Activated T-cell treated with anti-CD3 and anti-CD28 coated beads, Interleukin-2, amount 50 U/mL, for 72 hours (primary cell): ENCODE measurements at regions not wholly inside any gene's neighbourhood (a gene's known extent, or its start where the extent isn't known, plus 50 kb on each side); places are given as distances from the start of the nearest gene placed in this dataset.
"Not testable (repeated sequence)": the region's sequence is repeated elsewhere in the genome, so short reads cannot be mapped to it uniquely, and the experiment has no call there.

ENCODE experiments used
- ATAC-seq, 2 donors: fragments of 150-1000 bp; cut with Tn5 transposase; replicated peaks in 1 of 2; 2 replicates each; pipeline ENCODE4 v1.10.0; 2021; ENCODE audit warnings: moderate library complexity in 2 of 2, mild to moderate bottlenecking in 1 of 2
- DNase-seq, 2 donors: peaks; one replicate each; pipeline ENCODE4 v3.0.0; 2021 to 2022; ENCODE audit warnings: mixed read lengths in 1 of 2
- H3K27ac Mint-ChIP-seq: one replicate; pipeline ENCODE4 v1.8.0; 2022; ENCODE audit warnings: mild to moderate bottlenecking, moderate library complexity, mixed read lengths
- H3K27me3 Mint-ChIP-seq: one replicate; pipeline ENCODE4 v1.8.0; 2022; ENCODE audit warnings: low read depth, mixed read lengths
- H3K36me3 Mint-ChIP-seq, 2 donors: one replicate each; pipeline ENCODE4 v1.8.0; 2022; ENCODE audit warnings: mixed read lengths in 2 of 2, mild to moderate bottlenecking in 1 of 2; ENCODE audit not compliant: insufficient read depth in 2 of 2
- H3K4me1 Mint-ChIP-seq: one replicate; pipeline ENCODE4 v1.8.0; 2022; ENCODE audit warnings: low read depth, mixed read lengths
- H3K4me3 Mint-ChIP-seq, 2 donors: one replicate each; pipeline ENCODE4 v1.8.0; 2022; ENCODE audit warnings: mild to moderate bottlenecking in 2 of 2, mixed read lengths in 2 of 2, moderate library complexity in 2 of 2
- H3K9me3 Mint-ChIP-seq, 2 donors: one replicate each; pipeline ENCODE4 v1.8.0; 2022; ENCODE audit warnings: mixed read lengths in 2 of 2

- H3K36me3 Mint-ChIP-seq, H3K27ac Mint-ChIP-seq, H3K9me3 Mint-ChIP-seq, H3K4me3 Mint-ChIP-seq, ATAC-seq, DNase-seq, H3K4me1 Mint-ChIP-seq: not testable (repeated sequence)
- H3K27me3 Mint-ChIP-seq, result peaks cover 12% of the 10 kb centered on the region
These were observed 83.0 kb upstream of the CDCA7L start for GRCh38 chr7:22028656-22029055.

GRCh38 chr7:22027475-22027874 lies 81.8 kb upstream of the CDCA7L start:
- no peak overlapping the region for H3K4me3 Mint-ChIP-seq
- H3K9me3 Mint-ChIP-seq, result no peaks in the 10 kb centered on the region
- peaks cover 12% of the 10 kb centered on the region for H3K27me3 Mint-ChIP-seq
- no peaks in the 10 kb centered on the region for H3K4me1 Mint-ChIP-seq
- H3K36me3 Mint-ChIP-seq, result no peaks in the 10 kb centered on the region
- no peak for DNase-seq
- H3K27ac Mint-ChIP-seq, result no peak overlapping the region
- ATAC-seq, result no peak

GRCh38 chr7:22025983-22026382 lies 80.3 kb upstream of the CDCA7L start:
- H3K27ac Mint-ChIP-seq, result no peak overlapping the region
- no peaks in the 10 kb centered on the region for H3K36me3 Mint-ChIP-seq
- DNase-seq (no peak), ATAC-seq (no peak)
- peaks cover 12% of the 10 kb centered on the region for H3K27me3 Mint-ChIP-seq
- no peaks in the 10 kb centered on the region for H3K9me3 Mint-ChIP-seq
- H3K4me1 Mint-ChIP-seq, result no peaks in the 10 kb centered on the region
- no peak overlapping the region for H3K4me3 Mint-ChIP-seq

- H3K4me3 Mint-ChIP-seq, result no peak overlapping the region
- H3K27me3 Mint-ChIP-seq, result peaks cover 12% of the 10 kb centered on the region
- H3K36me3 Mint-ChIP-seq, result no peaks in the 10 kb centered on the region
- H3K4me1 Mint-ChIP-seq, result no peaks in the 10 kb centered on the region
- no peak for ATAC-seq
- no peak for DNase-seq
- H3K9me3 Mint-ChIP-seq, result no peaks in the 10 kb centered on the region
- H3K27ac Mint-ChIP-seq, result no peak overlapping the region
These were observed 79.4 kb upstream of the CDCA7L start for GRCh38 chr7:22025075-22025474.

GRCh38 chr7:22019931-22020330 lies 74.2 kb upstream of the CDCA7L start:
- DNase-seq (no peak), ATAC-seq (no peak)
- Mint-ChIP-seq H3K4me1 (no peaks in the 10 kb centered on the region), H3K4me3 (no peak overlapping the region), H3K27me3 (peaks cover 11% of the 10 kb centered on the region), H3K36me3 (no peaks in the 10 kb centered on the region), H3K27ac (no peak overlapping the region), H3K9me3 (no peaks in the 10 kb centered on the region)

- Mint-ChIP-seq H3K27me3 (peaks cover 7% of the 10 kb centered on the region), H3K36me3 (no peaks in the 10 kb centered on the region)
These were observed 70.8 kb upstream of the CDCA7L start for GRCh38 chr7:22016507-22016906.

GRCh38 chr7:22013711-22014110 lies 68.0 kb upstream of the CDCA7L start:
- Mint-ChIP-seq H3K4me1 (no peaks in the 10 kb centered on the region), H3K9me3 (no peaks in the 10 kb centered on the region), H3K4me3 (no peak overlapping the region), H3K36me3 (no peaks in the 10 kb centered on the region), H3K27me3 (peaks cover 19% of the 10 kb centered on the region), H3K27ac (no peak overlapping the region)
- DNase-seq (no peak), ATAC-seq (no peak)

More at GRCh38 chr7:22016507-22016906, 70.8 kb upstream of the CDCA7L start:
- H3K4me3 Mint-ChIP-seq, result no peak overlapping the region
- no peak for DNase-seq
- ATAC-seq, result no peak
- no peak overlapping the region for H3K27ac Mint-ChIP-seq
- H3K4me1 Mint-ChIP-seq, result no peaks in the 10 kb centered on the region
- H3K9me3 Mint-ChIP-seq, result no peaks in the 10 kb centered on the region

GRCh38 chr7:22008683-22009082 lies 63.0 kb upstream of the CDCA7L start:
- ATAC-seq, result no peak
- Mint-ChIP-seq H3K27ac (no peak overlapping the region), H3K4me3 (no peak overlapping the region), H3K27me3 (peaks cover 28% of the 10 kb centered on the region), H3K4me1 (no peaks in the 10 kb centered on the region), H3K9me3 (no peaks in the 10 kb centered on the region), H3K36me3 (no peaks in the 10 kb centered on the region)
- no peak for DNase-seq

- no peak for ATAC-seq
- Mint-ChIP-seq H3K4me3 (no peak overlapping the region), H3K27me3 (peaks cover 28% of the 10 kb centered on the region), H3K27ac (no peak overlapping the region), H3K4me1 (no peaks in the 10 kb centered on the region), H3K36me3 (no peaks in the 10 kb centered on the region), H3K9me3 (no peaks in the 10 kb centered on the region)
- DNase-seq, result no peak
These were observed 62.4 kb upstream of the CDCA7L start for GRCh38 chr7:22008087-22008486.

- H3K4me3 Mint-ChIP-seq, result no peak overlapping the region
- no peaks in the 10 kb centered on the region for H3K9me3 Mint-ChIP-seq
- H3K36me3 Mint-ChIP-seq, result no peaks in the 10 kb centered on the region
- peaks cover 6% of the 10 kb centered on the region for H3K4me1 Mint-ChIP-seq
- ATAC-seq, result no peak
- no peak overlapping the region for H3K27ac Mint-ChIP-seq
- no peak for DNase-seq
- peaks cover 28% of the 10 kb centered on the region for H3K27me3 Mint-ChIP-seq
These were observed 59.5 kb upstream of the CDCA7L start for GRCh38 chr7:22005151-22005550.

- H3K27me3 Mint-ChIP-seq, result peaks cover 16% of the 10 kb centered on the region
- H3K36me3 Mint-ChIP-seq, result no peaks in the 10 kb centered on the region
- no peaks in the 10 kb centered on the region for H3K9me3 Mint-ChIP-seq
- H3K4me1 Mint-ChIP-seq, result peaks cover 6% of the 10 kb centered on the region
- H3K4me3 Mint-ChIP-seq, result no peak overlapping the region
- ATAC-seq, result no peak
- no peak for DNase-seq
- H3K27ac Mint-ChIP-seq, result no peak overlapping the region
These were observed 57.0 kb upstream of the CDCA7L start for GRCh38 chr7:22002726-22003125.

GRCh38 chr7:22001345-22002004 lies 55.8 kb upstream of the CDCA7L start:
- ATAC-seq (peak; percentile 37 to 43), DNase-seq (peak; percentile 9 to 51)
- H3K4me3 Mint-ChIP-seq, result peak overlapping the region in 1 of 2 donors; percentile 5
- no peak overlapping the region for H3K27ac Mint-ChIP-seq
- peaks cover 6% of the 10 kb centered on the region for H3K4me1 Mint-ChIP-seq
- H3K27me3 Mint-ChIP-seq, result peaks cover 15% of the 10 kb centered on the region
- H3K9me3 Mint-ChIP-seq, result no peaks in the 10 kb centered on the region
- H3K36me3 Mint-ChIP-seq, result no peaks in the 10 kb centered on the region

GRCh38 chr7:21999896-22000295 lies 54.2 kb upstream of the CDCA7L start:
- no peaks in the 10 kb centered on the region for H3K36me3 Mint-ChIP-seq
- H3K4me1 Mint-ChIP-seq, result peaks cover 6% of the 10 kb centered on the region
- H3K27ac Mint-ChIP-seq, result no peak overlapping the region
- no peak overlapping the region for H3K4me3 Mint-ChIP-seq
- H3K27me3 Mint-ChIP-seq, result peaks cover under 1% of the 10 kb centered on the region
- H3K9me3 Mint-ChIP-seq, result no peaks in the 10 kb centered on the region
- DNase-seq, result no peak
- ATAC-seq, result no peak

GRCh38 chr7:21996641-21997040 lies 50.9 kb upstream of the CDCA7L start:
- no peak for DNase-seq
- no peak overlapping the region for H3K27ac Mint-ChIP-seq

More at GRCh38 chr7:21996641-21997040, 50.9 kb upstream of the CDCA7L start:
- no peaks in the 10 kb centered on the region for H3K36me3 Mint-ChIP-seq
- peaks cover 6% of the 10 kb centered on the region for H3K4me1 Mint-ChIP-seq
- no peaks in the 10 kb centered on the region for H3K9me3 Mint-ChIP-seq
- H3K27me3 Mint-ChIP-seq, result peaks cover 5% of the 10 kb centered on the region
- ATAC-seq, result no peak
- no peak overlapping the region for H3K4me3 Mint-ChIP-seq
